BJ (cell line): ENCODE measurements at regions not wholly inside any gene's neighbourhood (a gene's known extent, or its start where the extent isn't known, plus 50 kb on each side); places are given as distances from the start of the nearest gene placed in this dataset.

Source experiments
- CTCF ChIA-PET: fragments of 350-600 bp; formaldehyde crosslinking; extraction: SDS; loops from one replicate; lab custom pipeline; 2021; ENCODE audit warnings: antibody characterized with exemption, inconsistent platforms; lab: Yijun Ruan, JAX
- POLR2A ChIA-PET: fragments of 300-600 bp; sonication (Branson Sonifier 250); formaldehyde crosslinking; extraction: SDS; loops from one replicate; lab custom pipeline; 2021; ENCODE audit warnings: antibody characterized with exemption; lab: Charles Lee
- DNase-seq: peaks from one replicate; pipeline ENCODE4 v3.0.0-alpha.2; 2011; ENCODE audit warnings: low read depth
- H3K27me3 ChIP-seq: 2 replicates; pipeline ENCODE4 v1.6.0; 2011; ENCODE audit warnings: low read length; ENCODE audit not compliant: control insufficient read depth, insufficient read depth
- H3K36me3 ChIP-seq: 2 replicates; pipeline ENCODE4 v1.5.1; 2011; ENCODE audit warnings: low read length; ENCODE audit not compliant: control insufficient read depth, insufficient read depth
- H3K4me3 ChIP-seq: 2 replicates; pipeline ENCODE4 v1.5.1; 2011; ENCODE audit warnings: low read depth, mild to moderate bottlenecking, control low read depth, low read length
- TF ChIP-seq, protein P1 (sequence below): IDR thresholded peaks from 2 replicates; pipeline ENCODE4 v1.5.1; 2011; ENCODE audit warnings: low read depth, mild to moderate bottlenecking, control low read depth, inconsistent platforms, low read length, moderate library complexity; ENCODE audit not compliant: insufficient read depth

DNA sequence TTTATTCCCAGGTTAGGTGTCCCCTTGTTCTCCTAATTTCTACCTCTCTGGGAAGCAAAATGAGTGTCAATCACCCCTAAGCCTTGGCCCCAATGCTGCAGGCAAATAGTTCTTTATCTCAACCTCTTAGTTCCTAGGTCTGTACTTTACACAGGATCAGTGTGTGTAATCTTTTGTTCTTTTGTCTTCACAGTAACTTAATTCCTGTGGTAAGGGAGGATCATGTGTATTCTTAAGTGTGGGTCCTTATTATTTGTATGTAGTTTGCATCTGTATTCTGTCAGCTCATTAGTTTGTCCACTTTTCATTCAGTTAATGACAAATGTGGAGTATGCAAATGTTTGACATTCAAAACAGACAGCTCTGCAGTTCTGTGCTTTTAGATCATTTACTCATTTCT lies 166.7 kb downstream of the FAT3 start:
- ChIA-PET POLR2A (no interaction called here), CTCF (no interaction called here)
- TF ChIP-seq, protein P1, sequence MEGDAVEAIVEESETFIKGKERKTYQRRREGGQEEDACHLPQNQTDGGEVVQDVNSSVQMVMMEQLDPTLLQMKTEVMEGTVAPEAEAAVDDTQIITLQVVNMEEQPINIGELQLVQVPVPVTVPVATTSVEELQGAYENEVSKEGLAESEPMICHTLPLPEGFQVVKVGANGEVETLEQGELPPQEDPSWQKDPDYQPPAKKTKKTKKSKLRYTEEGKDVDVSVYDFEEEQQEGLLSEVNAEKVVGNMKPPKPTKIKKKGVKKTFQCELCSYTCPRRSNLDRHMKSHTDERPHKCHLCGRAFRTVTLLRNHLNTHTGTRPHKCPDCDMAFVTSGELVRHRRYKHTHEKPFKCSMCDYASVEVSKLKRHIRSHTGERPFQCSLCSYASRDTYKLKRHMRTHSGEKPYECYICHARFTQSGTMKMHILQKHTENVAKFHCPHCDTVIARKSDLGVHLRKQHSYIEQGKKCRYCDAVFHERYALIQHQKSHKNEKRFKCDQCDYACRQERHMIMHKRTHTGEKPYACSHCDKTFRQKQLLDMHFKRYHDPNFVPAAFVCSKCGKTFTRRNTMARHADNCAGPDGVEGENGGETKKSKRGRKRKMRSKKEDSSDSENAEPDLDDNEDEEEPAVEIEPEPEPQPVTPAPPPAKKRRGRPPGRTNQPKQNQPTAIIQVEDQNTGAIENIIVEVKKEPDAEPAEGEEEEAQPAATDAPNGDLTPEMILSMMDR = no peak

DNA sequence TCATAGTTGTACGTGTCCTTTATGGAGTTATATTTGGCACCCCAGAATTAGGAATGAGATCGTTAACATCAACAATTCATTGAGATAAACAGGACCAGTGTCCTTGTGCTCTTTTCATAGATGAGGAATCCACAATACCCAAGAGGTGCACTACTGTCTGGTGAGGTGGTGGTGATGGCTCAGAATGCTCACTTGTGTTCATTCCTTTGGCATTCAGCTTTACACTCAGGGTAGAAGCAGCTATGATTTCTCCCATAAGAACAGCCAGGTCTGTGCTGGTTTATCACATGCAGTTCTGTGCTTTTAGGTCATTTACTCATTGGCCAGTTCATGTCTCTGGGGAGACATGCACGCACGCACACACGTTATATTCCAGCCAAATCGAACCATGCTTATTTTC lies 167.2 kb downstream of the FAT3 start:
- ChIA-PET CTCF (no interaction called here), POLR2A (no interaction called here)
- H3K36me3 ChIP-seq = no peaks in the 10 kb centered on the region
- no peak for DNase-seq
- H3K4me3 ChIP-seq = no peak overlapping the region
- H3K27me3 ChIP-seq = peaks cover 1% of the 10 kb centered on the region; the same call in 1 of the 2 replicates
- TF ChIP-seq, protein P1 = no peak

More for the DNA sequence above, 166.7 kb downstream of the FAT3 start:
- H3K4me3 ChIP-seq = no peak overlapping the region
- peaks cover 1% of the 10 kb centered on the region; the same call in 1 of the 2 replicates for H3K27me3 ChIP-seq
- no peaks in the 10 kb centered on the region for H3K36me3 ChIP-seq
- DNase-seq = no peak

DNA sequence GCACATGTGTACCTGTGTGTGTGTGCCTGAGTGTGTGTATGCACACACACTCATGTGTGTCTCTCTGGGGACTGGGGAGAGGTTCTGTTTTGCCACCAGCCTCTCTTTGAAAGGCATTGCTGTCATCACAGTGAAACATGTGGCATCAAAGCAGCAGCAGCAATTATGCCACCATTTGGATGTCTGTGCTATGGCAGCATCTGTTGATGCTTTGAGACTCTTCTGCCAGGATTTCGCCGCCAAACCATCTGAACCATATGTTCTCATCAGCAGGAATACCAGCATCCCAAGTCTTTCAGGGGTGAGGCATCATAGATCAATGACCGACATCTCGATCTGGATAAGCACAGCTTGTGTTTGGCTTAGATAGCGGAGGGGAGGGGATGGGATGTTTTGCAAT lies 168.6 kb downstream of the FAT3 start:
- TF ChIP-seq, protein P1 = no peak
- CTCF ChIA-PET = interaction anchor here (0.9 kb wide), 1 partner anchor 13 kb away, joined by 3 read pairs; no protein-coding TSS in a partner anchor
- Histone ChIP-seq H3K36me3 (no peaks in the 10 kb centered on the region), H3K4me3 (no peak overlapping the region), H3K27me3 (peaks cover 1% of the 10 kb centered on the region; the same call in 1 of the 2 replicates)
- POLR2A ChIA-PET = no interaction called here
- no peak for DNase-seq

DNA sequence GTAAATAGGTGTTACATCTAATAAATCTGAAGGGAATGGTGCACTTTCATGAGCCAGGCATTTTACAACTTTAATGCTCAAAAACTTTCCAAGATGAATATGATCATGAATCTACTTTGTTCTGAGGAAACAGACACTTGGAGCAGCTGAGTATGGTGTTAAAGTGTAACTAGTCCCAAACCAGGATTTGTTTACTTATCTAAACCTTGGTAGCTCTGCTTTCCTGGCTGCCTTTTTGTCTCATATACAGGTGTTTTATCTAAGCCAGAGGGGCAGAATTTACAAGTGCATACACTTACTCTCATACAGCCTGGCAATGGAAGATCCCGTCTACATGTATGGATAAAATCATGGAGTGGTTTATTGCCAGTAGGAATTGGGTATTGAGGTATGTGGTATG lies 171.5 kb downstream of the FAT3 start:
- ChIA-PET CTCF (no interaction called here), POLR2A (no interaction called here)
- H3K4me3 ChIP-seq = no peak overlapping the region

DNA sequence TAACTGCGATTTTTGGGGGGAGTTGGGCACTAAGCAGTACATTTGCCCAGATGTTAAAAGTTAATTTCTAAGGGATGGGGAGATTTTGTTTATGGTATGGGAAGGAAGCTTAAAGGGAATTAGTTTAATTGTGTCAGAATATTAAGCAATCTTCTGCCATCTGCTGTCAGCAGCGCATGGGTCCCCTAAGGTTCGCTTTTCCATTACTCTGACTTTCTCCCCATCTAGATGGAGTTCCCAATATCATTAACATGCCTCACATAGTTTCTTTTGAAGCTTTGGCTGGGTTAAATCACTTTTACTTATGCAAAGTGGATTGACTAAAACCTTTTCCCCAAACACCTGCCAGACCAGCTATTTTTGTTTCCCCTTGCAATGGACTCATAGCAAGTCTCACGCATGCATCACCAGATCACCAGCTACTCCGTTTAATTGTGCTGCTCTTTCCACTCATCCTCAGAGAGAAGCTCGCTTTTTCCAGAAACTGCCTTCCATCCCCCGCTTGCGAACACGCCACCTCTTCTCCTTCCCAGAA lies 172.7 kb downstream of the FAT3 start:
- CTCF ChIA-PET = interaction anchor here (0.8 to 1.0 kb wide), 2 partner anchors 16 to 67 kb away, joined by 3 read pairs; no protein-coding TSS in a partner anchor
- Histone ChIP-seq H3K4me3 (no peak overlapping the region), H3K27me3 (peaks cover 1% of the 10 kb centered on the region; the same call in 1 of the 2 replicates), H3K36me3 (no peaks in the 10 kb centered on the region)
- POLR2A ChIA-PET = no interaction called here
- TF ChIP-seq, protein P1 = no peak
- DNase-seq = no peak

More for the DNA sequence above, 171.5 kb downstream of the FAT3 start:
- no peak for DNase-seq
- TF ChIP-seq, protein P1 = no peak
- Histone ChIP-seq H3K36me3 (no peaks in the 10 kb centered on the region), H3K27me3 (peaks cover 1% of the 10 kb centered on the region; the same call in 1 of the 2 replicates)
